ENCODE measurements at regions not wholly inside any gene's neighbourhood (a gene's known extent, or its start where the extent isn't known, plus 50 kb on each side); places are given as distances from the start of the nearest gene placed in this dataset.

DNA sequence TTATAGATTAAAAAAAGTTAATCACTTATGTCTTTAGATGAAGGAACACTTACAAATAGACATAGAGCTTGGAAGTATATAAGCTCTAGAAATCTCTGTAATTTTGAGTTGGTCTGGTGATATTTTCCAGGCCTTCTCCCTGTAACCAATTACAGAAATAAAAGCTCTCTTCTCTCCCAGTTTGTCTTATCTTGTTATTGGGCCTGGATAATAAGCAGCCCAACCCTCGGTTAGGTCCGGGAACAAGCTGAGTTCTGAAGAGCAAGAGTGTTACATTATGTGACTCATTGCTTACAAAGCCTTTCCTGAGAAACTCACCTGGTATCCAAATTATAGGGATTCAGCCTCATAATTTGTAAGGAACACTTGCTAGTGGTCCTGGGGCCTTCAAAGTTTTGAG lies 1146.2 kb downstream of the CDH9 start:
- no peak for FAIRE-seq
- DNase-seq (ENCODE audit: insufficient read length, low spot score): no peak
- no peak for TF ChIP-seq POLR2AphosphoS5 (IDR thresholded peaks at IDR 0.05; ENCODE audit: low read depth, low read length)

DNA sequence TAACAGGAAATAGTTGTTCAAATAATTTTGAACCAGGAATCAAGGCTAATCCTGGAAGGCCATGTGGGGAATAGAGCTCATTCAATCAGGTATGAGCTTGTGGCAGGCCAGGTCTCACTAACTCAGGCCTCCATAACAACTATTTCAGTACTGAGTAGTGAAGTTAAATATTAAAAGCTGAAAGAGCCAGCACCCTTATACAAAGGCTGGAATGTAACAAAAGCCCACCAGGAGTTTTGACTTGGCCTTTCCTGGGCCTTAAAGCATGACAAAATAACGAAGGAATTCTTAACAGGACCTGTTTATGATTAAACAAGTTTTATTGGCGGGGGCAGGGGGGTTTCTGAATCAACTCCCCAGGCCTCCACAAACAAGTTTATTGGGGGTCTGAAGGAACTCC lies 1146.7 kb downstream of the CDH9 start:
- TF ChIP-seq TAF1 (IDR thresholded peaks at IDR 0.05; ENCODE audit: low read depth, low read length) (no peak), POLR2AphosphoS5 (IDR thresholded peaks at IDR 0.05; ENCODE audit: low read depth, low read length) (no peak), POU2F2 (IDR thresholded peaks at IDR 0.05; ENCODE audit: low read depth, low read length) (no peak), SPI1 (IDR thresholded peaks at IDR 0.05; ENCODE audit: low read depth, low read length) (no peak), PAX5 (IDR thresholded peaks at IDR 0.05; ENCODE audit: insufficient read depth, low read length, severe bottlenecking) (no peak), POLR2A (IDR thresholded peaks at IDR 0.05; ENCODE audit: low read depth, low read length) (no peak)
- DNase-seq (ENCODE audit: insufficient read length, low spot score) (no peak), FAIRE-seq (no peak)

DNA sequence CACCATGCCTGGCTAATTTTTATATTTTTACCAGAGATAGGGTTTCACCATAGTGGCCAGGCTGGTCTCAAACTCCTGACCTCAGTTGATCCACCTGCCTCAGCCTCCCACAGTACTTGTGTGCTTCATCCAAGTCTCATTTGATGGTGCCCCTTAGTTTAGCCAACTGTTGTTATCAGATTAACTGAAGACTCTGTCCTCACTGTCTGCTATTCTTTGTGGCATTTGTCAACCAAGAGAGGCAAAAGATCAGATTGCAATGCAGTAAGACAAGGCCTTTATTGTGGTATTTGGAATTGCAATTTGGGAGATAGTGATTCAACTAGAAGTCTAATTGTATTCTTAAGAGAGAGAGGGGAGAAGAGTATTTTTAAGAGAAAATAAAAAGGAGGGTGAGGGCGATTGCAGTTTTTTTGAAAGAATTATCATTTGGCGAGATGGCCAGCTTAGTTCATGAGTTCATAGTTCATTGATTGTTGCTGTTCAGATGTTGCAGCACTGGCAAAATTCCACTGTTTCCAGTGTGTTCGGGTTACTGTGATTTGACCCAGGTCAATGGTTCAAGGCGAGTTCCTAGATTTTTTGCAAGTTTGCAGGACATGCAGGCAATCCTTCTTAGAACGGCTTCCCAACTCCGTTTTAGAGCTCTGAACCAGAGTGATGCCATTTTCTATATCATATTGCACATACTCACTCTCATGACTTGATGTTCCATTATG lies 1156.9 kb downstream of the CDH9 start:
- FAIRE-seq (no peak), DNase-seq (ENCODE audit: insufficient read length, low spot score) (no peak)
- no peak for TF ChIP-seq POU2F2 (IDR thresholded peaks at IDR 0.05; ENCODE audit: low read depth, low read length)
- TF ChIP-seq POLR2AphosphoS5 (IDR thresholded peaks at IDR 0.05; ENCODE audit: low read depth, low read length): no peak
- TF ChIP-seq SPI1 (IDR thresholded peaks at IDR 0.05; ENCODE audit: low read depth, low read length): no peak
- TF ChIP-seq POLR2A (IDR thresholded peaks at IDR 0.05; ENCODE audit: low read depth, low read length): no peak
- no peak for TF ChIP-seq PAX5 (IDR thresholded peaks at IDR 0.05; ENCODE audit: insufficient read depth, low read length, severe bottlenecking)

DNA sequence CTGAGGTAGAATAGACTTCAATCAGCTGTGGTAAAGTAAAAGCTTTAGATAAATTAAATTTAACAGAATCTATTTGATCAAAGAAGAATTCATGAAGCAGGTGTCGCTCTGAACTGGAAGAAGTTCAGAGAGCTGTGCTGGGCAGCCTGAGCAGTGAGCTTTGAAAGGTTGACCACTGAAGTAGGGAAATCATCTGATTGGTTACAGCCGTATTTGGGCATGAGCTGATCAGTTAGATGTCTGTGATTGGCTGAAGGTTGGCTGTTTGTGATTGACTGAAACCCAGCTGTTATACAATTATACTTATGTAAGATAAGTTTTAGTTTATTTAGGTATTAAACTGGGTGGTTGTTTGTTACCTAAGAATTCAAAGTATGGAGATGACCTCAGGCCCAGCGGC lies 1174.6 kb downstream of the CDH9 start:
- no peak for DNase-seq (ENCODE audit: insufficient read length, low spot score)
- FAIRE-seq: no peak
- TF ChIP-seq PAX5 (IDR thresholded peaks at IDR 0.05; ENCODE audit: insufficient read depth, low read length, severe bottlenecking) (no peak), POU2F2 (IDR thresholded peaks at IDR 0.05; ENCODE audit: low read depth, low read length) (no peak)

DNA sequence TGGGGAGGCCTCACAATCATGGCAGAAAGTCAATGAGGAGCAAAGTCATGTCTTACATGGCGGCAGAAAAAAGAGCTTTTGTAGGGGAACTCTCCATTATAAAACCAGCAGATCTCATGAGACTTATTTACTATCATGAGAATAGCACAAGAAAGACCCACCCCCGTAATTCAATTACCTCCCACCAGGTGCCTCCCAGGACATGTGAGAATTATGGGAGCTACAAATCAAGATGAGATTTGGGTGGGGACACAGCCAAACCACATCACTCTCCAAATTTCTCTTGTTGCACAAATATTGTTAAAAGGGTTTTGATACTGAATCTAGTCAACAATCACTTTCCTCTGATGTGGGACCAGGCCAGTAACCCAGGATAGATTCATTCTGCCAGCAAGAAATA lies 1176.1 kb downstream of the CDH9 start:
- FAIRE-seq (no peak), DNase-seq (ENCODE audit: insufficient read length, low spot score) (no peak)
- TF ChIP-seq PAX5 (IDR thresholded peaks at IDR 0.05; ENCODE audit: insufficient read depth, low read length, severe bottlenecking): no peak
- no peak for TF ChIP-seq POLR2A (IDR thresholded peaks at IDR 0.05; ENCODE audit: low read depth, low read length)
- TF ChIP-seq POLR2AphosphoS5 (IDR thresholded peaks at IDR 0.05; ENCODE audit: low read depth, low read length): no peak
- TF ChIP-seq TAF1 (IDR thresholded peaks at IDR 0.05; ENCODE audit: low read depth, low read length): no peak
- no peak for TF ChIP-seq POU2F2 (IDR thresholded peaks at IDR 0.05; ENCODE audit: low read depth, low read length)
- TF ChIP-seq SPI1 (IDR thresholded peaks at IDR 0.05; ENCODE audit: low read depth, low read length): no peak

DNA sequence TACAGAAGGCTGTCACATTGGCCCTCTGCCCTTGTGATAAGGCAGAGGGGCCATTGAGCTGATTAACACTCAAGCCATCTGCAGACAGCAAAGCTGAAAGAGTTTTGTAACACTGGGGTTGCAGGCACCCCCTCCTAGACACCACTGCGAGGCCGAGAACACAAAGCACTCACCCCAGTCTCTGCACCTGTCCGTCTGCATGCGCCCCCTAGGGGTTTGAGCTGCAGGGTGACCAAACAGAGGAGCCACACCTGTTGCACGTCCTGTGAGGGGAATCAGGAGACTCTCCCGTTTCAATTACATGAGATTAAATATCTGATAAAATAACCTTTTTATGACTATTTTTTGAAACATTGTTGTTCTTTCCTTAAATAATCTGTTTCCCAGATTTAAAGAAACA lies 1180.4 kb downstream of the CDH9 start:
- TF ChIP-seq PAX5 (IDR thresholded peaks at IDR 0.05; ENCODE audit: insufficient read depth, low read length, severe bottlenecking): no peak
- TF ChIP-seq SPI1 (IDR thresholded peaks at IDR 0.05; ENCODE audit: low read depth, low read length): no peak
- no peak for TF ChIP-seq POLR2A (IDR thresholded peaks at IDR 0.05; ENCODE audit: low read depth, low read length)
- TF ChIP-seq POLR2AphosphoS5 (IDR thresholded peaks at IDR 0.05; ENCODE audit: low read depth, low read length): no peak
- TF ChIP-seq POU2F2 (IDR thresholded peaks at IDR 0.05; ENCODE audit: low read depth, low read length): no peak
- TF ChIP-seq TAF1 (IDR thresholded peaks at IDR 0.05; ENCODE audit: low read depth, low read length): no peak
- no peak for FAIRE-seq

DNA sequence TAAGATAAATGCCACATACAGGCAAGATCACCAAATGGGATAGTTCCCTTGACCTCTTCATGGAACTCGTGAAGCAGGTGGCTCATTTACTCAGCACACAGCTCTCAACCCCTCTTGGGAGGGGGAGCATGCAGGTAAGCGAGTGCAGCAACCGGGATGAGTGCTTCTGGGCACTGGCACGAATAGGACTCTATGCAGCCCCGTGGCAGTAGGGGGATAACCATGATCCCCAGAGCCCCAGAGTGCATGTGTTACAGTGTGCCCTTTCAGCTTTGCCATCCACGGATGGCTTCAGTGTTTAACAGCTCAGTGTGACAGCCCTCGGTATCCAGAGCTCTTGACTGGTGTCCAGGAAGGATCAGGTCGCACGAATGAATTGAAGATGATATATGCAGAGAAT lies 1187.1 kb downstream of the CDH9 start:
- DNase-seq (ENCODE audit: insufficient read length, low spot score) (no peak), FAIRE-seq (no peak)
- TF ChIP-seq TAF1 (IDR thresholded peaks at IDR 0.05; ENCODE audit: low read depth, low read length) (no peak), SPI1 (IDR thresholded peaks at IDR 0.05; ENCODE audit: low read depth, low read length) (no peak), POU2F2 (IDR thresholded peaks at IDR 0.05; ENCODE audit: low read depth, low read length) (no peak), PAX5 (IDR thresholded peaks at IDR 0.05; ENCODE audit: insufficient read depth, low read length, severe bottlenecking) (no peak), POLR2AphosphoS5 (IDR thresholded peaks at IDR 0.05; ENCODE audit: low read depth, low read length) (no peak), POLR2A (IDR thresholded peaks at IDR 0.05; ENCODE audit: low read depth, low read length) (no peak)

More for the DNA sequence above, 1180.4 kb downstream of the CDH9 start:
- DNase-seq (ENCODE audit: insufficient read length, low spot score): no peak

DNA sequence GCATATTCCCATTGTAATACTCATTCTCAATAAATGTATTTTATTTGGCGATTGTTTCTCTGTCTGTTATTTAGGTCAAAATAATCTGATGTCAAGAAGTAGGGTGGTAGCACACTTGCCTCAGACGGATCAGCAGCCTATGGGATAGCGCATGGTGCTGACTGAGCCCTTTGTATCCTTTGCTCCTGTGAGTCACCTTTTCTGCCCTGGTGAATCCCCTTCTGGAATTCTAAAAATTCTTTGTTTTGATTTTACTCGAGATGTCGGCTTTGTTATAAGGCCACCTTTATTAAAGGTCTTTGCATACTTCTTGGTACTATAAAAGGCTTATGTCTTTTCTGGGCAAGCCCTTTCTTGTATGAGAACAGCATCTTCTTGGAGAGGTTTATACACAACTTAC lies 1187.8 kb downstream of the CDH9 start:
- DNase-seq (ENCODE audit: insufficient read length, low spot score) (no peak), FAIRE-seq (no peak)
- no peak for TF ChIP-seq POU2F2 (IDR thresholded peaks at IDR 0.05; ENCODE audit: low read depth, low read length)
- no peak for TF ChIP-seq POLR2AphosphoS5 (IDR thresholded peaks at IDR 0.05; ENCODE audit: low read depth, low read length)

DNA sequence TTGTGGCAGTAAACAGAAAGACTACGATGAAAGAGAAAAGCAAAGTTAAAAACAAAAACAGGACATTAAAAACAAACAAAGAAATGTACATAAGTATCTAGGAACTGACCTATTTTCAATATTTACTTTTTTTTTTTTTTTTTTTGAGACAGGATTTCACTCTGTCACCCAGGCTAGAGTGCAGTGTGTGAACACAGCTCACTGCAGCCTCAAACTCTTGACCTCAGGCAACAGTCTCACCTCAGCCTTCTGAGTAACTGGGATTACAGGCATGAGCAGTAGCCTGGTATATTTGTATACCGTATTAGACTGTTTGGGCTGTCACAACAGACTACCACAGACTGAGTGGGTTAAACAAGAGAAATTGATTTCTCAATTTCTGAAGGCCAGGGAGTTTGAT lies 1189.1 kb downstream of the CDH9 start:
- TF ChIP-seq TAF1 (IDR thresholded peaks at IDR 0.05; ENCODE audit: low read depth, low read length): no peak
- TF ChIP-seq POLR2AphosphoS5 (IDR thresholded peaks at IDR 0.05; ENCODE audit: low read depth, low read length): no peak
- no peak for TF ChIP-seq PAX5 (IDR thresholded peaks at IDR 0.05; ENCODE audit: insufficient read depth, low read length, severe bottlenecking)
- no peak for TF ChIP-seq POLR2A (IDR thresholded peaks at IDR 0.05; ENCODE audit: low read depth, low read length)
- TF ChIP-seq POU2F2 (IDR thresholded peaks at IDR 0.05; ENCODE audit: low read depth, low read length): no peak
- no peak for TF ChIP-seq SPI1 (IDR thresholded peaks at IDR 0.05; ENCODE audit: low read depth, low read length)
- DNase-seq (ENCODE audit: insufficient read length, low spot score) (no peak), FAIRE-seq (no peak)

DNA sequence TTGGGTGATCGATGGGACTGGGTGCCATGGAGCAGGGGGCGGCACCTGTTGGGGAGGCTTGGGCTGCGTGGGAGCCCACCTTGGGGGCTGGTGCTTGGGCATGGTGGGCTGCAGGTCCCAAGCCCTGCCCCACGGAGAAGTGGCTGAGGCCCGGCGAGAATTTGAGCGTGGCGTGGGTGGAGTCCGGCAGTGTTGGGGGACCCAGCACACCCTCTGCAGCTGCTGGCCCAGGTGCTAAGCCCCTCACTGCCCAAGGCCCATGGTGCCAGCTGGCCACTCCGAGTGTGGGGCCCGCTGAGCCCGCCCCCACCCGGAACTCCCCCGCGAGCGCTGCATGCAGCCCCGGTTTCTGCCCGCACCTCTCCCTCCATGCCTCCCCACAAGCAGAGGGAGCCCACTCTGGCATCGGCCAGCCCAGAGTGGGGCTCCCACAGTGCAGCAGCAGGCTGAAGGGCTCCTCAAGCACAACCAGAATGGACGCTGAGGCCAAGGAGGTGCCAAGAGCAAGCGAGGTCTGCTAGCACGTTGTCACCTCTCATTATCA lies 1178.6 kb upstream of the CDH10 start:
- TF ChIP-seq SPI1 (IDR thresholded peaks at IDR 0.05; ENCODE audit: low read depth, low read length): no peak
- no peak for TF ChIP-seq PAX5 (IDR thresholded peaks at IDR 0.05; ENCODE audit: insufficient read depth, low read length, severe bottlenecking)
- no peak for TF ChIP-seq POLR2A (IDR thresholded peaks at IDR 0.05; ENCODE audit: low read depth, low read length)
- TF ChIP-seq TAF1 (IDR thresholded peaks at IDR 0.05; ENCODE audit: low read depth, low read length): no peak
- no peak for TF ChIP-seq POU2F2 (IDR thresholded peaks at IDR 0.05; ENCODE audit: low read depth, low read length)
- TF ChIP-seq POLR2AphosphoS5 (IDR thresholded peaks at IDR 0.05; ENCODE audit: low read depth, low read length): no peak
- DNase-seq (ENCODE audit: insufficient read length, low spot score) (no peak), FAIRE-seq (no peak)
